Peyer's patch (tissue), 4 donors: ENCODE measurements at regions not wholly inside any gene's neighbourhood (a gene's known extent, or its start where the extent isn't known, plus 50 kb on each side); places are given as distances from the start of the nearest gene placed in this dataset.

Experiments
- CTCF ChIP-seq, 6 experiments: fragments of 450-650 bp in 4 of 6; fragments of 200-600 bp in 2 of 6; sonication (generic) in 1 of 6; IDR thresholded peaks; one replicate each; pipeline ENCODE4 v1.5.1; 2017 to 2019; ENCODE audit warnings: antibody characterized with exemption in 6 of 6, mild to moderate bottlenecking in 3 of 6, moderate library complexity in 1 of 6
- POLR2A ChIP-seq, 2 donors: fragments of 450-650 bp; IDR thresholded peaks; one replicate each; pipeline ENCODE4 v1.5.1; 2017; ENCODE audit warnings: antibody characterized with exemption in 2 of 2, mild to moderate bottlenecking in 2 of 2, moderate library complexity in 2 of 2

- TF ChIP-seq CTCF (IDR thresholded peaks at IDR 0.05) (no peak), POLR2A (IDR thresholded peaks at IDR 0.05) (no peak)
Measured at GRCh38 chr18:55687106-55687505, 99.1 kb upstream of the TCF4 start.
